Glutamatergic neuron (in vitro differentiated cells): ENCODE measurements at regions not wholly inside any gene's neighbourhood (a gene's known extent, or its start where the extent isn't known, plus 50 kb on each side); places are given as distances from the start of the nearest gene placed in this dataset.
"Not testable (repeated sequence)": the region's sequence is repeated elsewhere in the genome, so short reads cannot be mapped to it uniquely, and the experiment has no call there.

Experiments used
- DNase-seq: peaks from one replicate; pipeline ENCODE4 v3.0.0; 2022
- H3K27ac Mint-ChIP-seq: one replicate; pipeline ENCODE4 v1.8.0; 2020; ENCODE audit warnings: mild to moderate bottlenecking, mixed read lengths, inconsistent platforms; ENCODE audit not compliant: unreplicated experiment
- H3K27me3 Mint-ChIP-seq: one replicate; pipeline ENCODE4 v1.8.0; 2020; ENCODE audit warnings: mild to moderate bottlenecking, moderate library complexity, mixed read lengths, inconsistent platforms; ENCODE audit not compliant: unreplicated experiment
- H3K36me3 Mint-ChIP-seq: one replicate; pipeline ENCODE4 v1.8.0; 2020; ENCODE audit warnings: mild to moderate bottlenecking, mixed read lengths, inconsistent platforms; ENCODE audit not compliant: unreplicated experiment
- H3K4me1 Mint-ChIP-seq: one replicate; pipeline ENCODE4 v1.8.0; 2020; ENCODE audit warnings: mild to moderate bottlenecking, low read depth, mixed read lengths, inconsistent platforms; ENCODE audit not compliant: unreplicated experiment
- H3K4me3 Mint-ChIP-seq: one replicate; pipeline ENCODE4 v1.8.0; 2020; ENCODE audit warnings: mild to moderate bottlenecking, mixed read lengths, inconsistent platforms; ENCODE audit not compliant: unreplicated experiment
- H3K9me3 Mint-ChIP-seq: one replicate; pipeline ENCODE4 v1.8.0; 2020; ENCODE audit warnings: mild to moderate bottlenecking, moderate library complexity, mixed read lengths, inconsistent platforms; ENCODE audit not compliant: unreplicated experiment
- CTCF ChIP-seq: fragments of 200-600 bp; sonication (generic); IDR thresholded peaks from one replicate; pipeline ENCODE4 v1.5.0; 2021; ENCODE audit not compliant: partially characterized antibody, unreplicated experiment

GRCh38 chr4:103499094-103499493 lies 220.7 kb downstream of the TACR3 start:
- Mint-ChIP-seq H3K36me3 (no peaks in the 10 kb centered on the region), H3K27ac (no peak overlapping the region), H3K4me1 (no peaks in the 10 kb centered on the region), H3K4me3 (no peak overlapping the region), H3K9me3 (no peaks in the 10 kb centered on the region), H3K27me3 (no peaks in the 10 kb centered on the region)
- no peak for DNase-seq
- TF ChIP-seq CTCF: no peak

- H3K36me3 Mint-ChIP-seq: no peaks in the 10 kb centered on the region
- no peaks in the 10 kb centered on the region for H3K27me3 Mint-ChIP-seq
- DNase-seq: no peak
- no peaks in the 10 kb centered on the region for H3K4me1 Mint-ChIP-seq
- no peak overlapping the region for H3K27ac Mint-ChIP-seq
- no peak overlapping the region for H3K4me3 Mint-ChIP-seq
- no peak for TF ChIP-seq CTCF
- H3K9me3 Mint-ChIP-seq: no peaks in the 10 kb centered on the region
These were observed 221.4 kb downstream of the TACR3 start for GRCh38 chr4:103498161-103499070.

DNA sequence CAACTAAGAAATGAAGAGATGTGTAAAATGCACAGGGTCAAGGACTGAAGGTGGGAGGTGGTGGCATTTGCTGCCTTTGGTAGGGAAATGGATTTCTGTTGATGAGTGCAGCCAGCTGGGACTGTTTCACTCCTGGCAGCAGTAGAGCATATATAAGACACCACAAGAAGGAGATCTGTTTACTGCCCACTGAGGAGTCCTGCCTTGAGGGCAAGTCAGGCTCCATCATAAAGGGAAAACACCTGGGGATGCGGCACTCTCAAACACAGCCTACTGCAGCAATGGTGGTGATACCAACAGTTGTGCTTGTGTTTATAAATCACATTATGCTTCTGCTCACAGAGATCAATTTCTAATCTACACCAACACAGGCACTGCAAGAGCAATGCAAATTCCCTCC lies 222.1 kb downstream of the TACR3 start:
- Mint-ChIP-seq H3K4me3 (no peak overlapping the region), H3K4me1 (no peaks in the 10 kb centered on the region), H3K27me3 (no peaks in the 10 kb centered on the region), H3K9me3 (no peaks in the 10 kb centered on the region), H3K27ac (no peak overlapping the region), H3K36me3 (no peaks in the 10 kb centered on the region)
- TF ChIP-seq CTCF: no peak
- no peak for DNase-seq

- TF ChIP-seq CTCF: no peak
- Mint-ChIP-seq H3K4me1 (no peaks in the 10 kb centered on the region), H3K4me3 (no peak overlapping the region), H3K27ac (no peak overlapping the region), H3K27me3 (no peaks in the 10 kb centered on the region), H3K9me3 (no peaks in the 10 kb centered on the region), H3K36me3 (no peaks in the 10 kb centered on the region)
- DNase-seq: no peak
These were observed 223.0 kb downstream of the TACR3 start for GRCh38 chr4:103496800-103497199.

GRCh38 chr4:103493450-103494159 lies 226.2 kb downstream of the TACR3 start:
- H3K36me3 Mint-ChIP-seq: no peaks in the 10 kb centered on the region
- H3K4me1 Mint-ChIP-seq: no peaks in the 10 kb centered on the region
- H3K4me3 Mint-ChIP-seq: no peak overlapping the region
- H3K27me3 Mint-ChIP-seq: no peaks in the 10 kb centered on the region
- H3K27ac Mint-ChIP-seq: no peak overlapping the region
- DNase-seq: no peak
- no peak for TF ChIP-seq CTCF
- no peaks in the 10 kb centered on the region for H3K9me3 Mint-ChIP-seq

- not testable (repeated sequence) for H3K27ac Mint-ChIP-seq, H3K4me1 Mint-ChIP-seq, DNase-seq, H3K36me3 Mint-ChIP-seq, H3K4me3 Mint-ChIP-seq, H3K9me3 Mint-ChIP-seq, H3K27me3 Mint-ChIP-seq
These were observed 234.5 kb downstream of the TACR3 start for GRCh38 chr4:103485296-103485695.
